K562 (cell line): ENCODE measurements at regions not wholly inside any gene's neighbourhood (a gene's known extent, or its start where the extent isn't known, plus 50 kb on each side); places are given as distances from the start of the nearest gene placed in this dataset.

ENCODE experiments used
- ATAC-seq: fragments of 200-7000 bp; cut with Tn5 transposase; 3 replicates; pipeline ENCODE4 v1.9.1; 2020; ENCODE audit warnings: moderate library complexity
- BruUV-seq: library from RNA; stranded (reverse); fragments of 400-500 nt; replicated peaks from 2 replicates; lab custom pipeline; 2021; lab: Mats Ljungman, UMichigan
- CTCF ChIA-PET: fragments of 300-600 bp; formaldehyde crosslinking; extraction: SDS; loops from one replicate; lab custom pipeline; 2021; ENCODE audit warnings: low intra/inter-chr PET ratio; lab: Yijun Ruan, JAX
- POLR2A ChIA-PET: fragments of 300-600, 350-650 bp; sonication (Branson Sonifier 250); formaldehyde crosslinking; extraction: SDS; loops from one replicate; lab custom pipeline; 2021; ENCODE audit warnings: antibody characterized with exemption, inconsistent platforms; lab: Yijun Ruan, JAX
- DNase-seq, 4 experiments: peaks; one replicate each; pipeline versions ENCODE4 v3.0.0 to v3.0.0-alpha.2; 2011 to 2018; ENCODE audit warnings: low spot score in 3 of 4, mixed read lengths in 3 of 4; ENCODE audit errors: extremely low read depth in 1 of 4
- FAIRE-seq: peaks from 2 replicates; lab custom pipeline; 2011; peaks lifted over from hg19 to GRCh38; lab: Jason Lieb, UNC
- H2AFZ ChIP-seq: 2 replicates; pipeline ENCODE4 v1.6.0; 2011; ENCODE audit warnings: low read depth, low read length, control low read depth, inconsistent platforms
- H3K27ac ChIP-seq: fragments of 200-600 bp; 3 replicates; pipeline ENCODE4 v1.8.0; 2011; ENCODE audit warnings: low read depth, mild to moderate bottlenecking, control low read depth, inconsistent platforms, low read length, moderate library complexity, mixed read lengths; ENCODE audit errors: extremely low read depth
- H3K27me3 ChIP-seq, 2 experiments: fragments of 300-600 bp in 1 of 2; 2 replicates in 1 of 2; 3 replicates in 1 of 2; pipeline versions ENCODE4 v1.6.0 to v1.8.0; 2011; ENCODE audit warnings: inconsistent platforms in 2 of 2, low read length in 2 of 2, mild to moderate bottlenecking in 1 of 2, mixed read lengths in 1 of 2, moderate library complexity in 1 of 2; ENCODE audit not compliant: control insufficient read depth in 2 of 2, insufficient read depth in 2 of 2
- H3K36me3 ChIP-seq: fragments of 300-600 bp; 3 replicates; pipeline ENCODE4 v1.8.0; 2011; ENCODE audit warnings: mild to moderate bottlenecking, low read length, inconsistent platforms; ENCODE audit not compliant: control insufficient read depth, insufficient read depth
- H3K4me1 ChIP-seq, 2 experiments: fragments of 200-600 bp in 1 of 2; replicated peaks in 1 of 2; 2 replicates in 1 of 2; 3 replicates in 1 of 2; pipeline versions ENCODE4 v1.5.1 to v1.8.0; 2011; ENCODE audit warnings: inconsistent platforms in 2 of 2, low read length in 2 of 2, mild to moderate bottlenecking in 1 of 2, mixed read lengths in 1 of 2, moderate library complexity in 1 of 2; ENCODE audit not compliant: control insufficient read depth in 2 of 2, insufficient read depth in 2 of 2
- H3K4me2 ChIP-seq: 2 replicates; pipeline ENCODE4 v1.6.1; 2011; ENCODE audit warnings: low read length, control low read depth, inconsistent platforms, mixed read lengths; ENCODE audit not compliant: insufficient read depth
- H3K4me3 ChIP-seq: fragments of 200-600 bp; sonication (generic), shearing (Covaris generic); 2 replicates; pipeline ENCODE4 v1.5.1; 2016; ENCODE audit warnings: control low read depth, inconsistent platforms
- H3K79me2 ChIP-seq: fragments of 200-600 bp; 3 replicates; pipeline ENCODE4 v1.8.0; 2011; ENCODE audit warnings: low read length, inconsistent platforms; ENCODE audit not compliant: control insufficient read depth, insufficient read depth
- H3K9ac ChIP-seq, 2 experiments: 2 replicates each; pipeline versions ENCODE4 v1.6.0 to v1.6.1; 2011; ENCODE audit warnings: low read depth in 2 of 2, low read length in 2 of 2, control low read depth in 1 of 2, inconsistent platforms in 1 of 2, mild to moderate bottlenecking in 1 of 2, mixed read lengths in 1 of 2; ENCODE audit not compliant: insufficient read depth in 1 of 2
- H3K9me1 ChIP-seq: one replicate; pipeline ENCODE4 v1.6.0; 2011; ENCODE audit warnings: inconsistent platforms, mild to moderate bottlenecking, low read length, moderate library complexity; ENCODE audit not compliant: control insufficient read depth, insufficient read depth
- H3K9me3 ChIP-seq: replicated peaks from 2 replicates; pipeline ENCODE4 v1.5.1; 2011; ENCODE audit warnings: low read depth, low read length, inconsistent platforms; ENCODE audit not compliant: control insufficient read depth, insufficient read depth
- H4K20me1 ChIP-seq: replicated peaks from 2 replicates; pipeline ENCODE4 v1.6.1; 2011; ENCODE audit warnings: low read length, inconsistent platforms, mixed read lengths; ENCODE audit not compliant: control insufficient read depth, insufficient read depth
- BCL6 ChIP-seq: fragments of 250-450 bp; sonication (Bioruptor Pico); IDR thresholded peaks from 2 replicates; pipeline ENCODE4 v1.4.0; 2020
- BDP1 ChIP-seq: IDR thresholded peaks from 3 replicates; pipeline ENCODE4 v1.6.1; 2011; ENCODE audit not compliant: insufficient read length, insufficient read depth
- CGGBP1 ChIP-seq: fragments of 250-450 bp; sonication (Bioruptor Pico); IDR thresholded peaks from 2 replicates; pipeline ENCODE4 v1.9.0; 2021; ENCODE audit warnings: mild to moderate bottlenecking
- CTBP1 ChIP-seq: fragments of 450-650 bp; IDR thresholded peaks from 2 replicates; pipeline ENCODE4 v1.6.1; 2016; ENCODE audit warnings: borderline replicate concordance
- EZH2 ChIP-seq: IDR thresholded peaks from 2 replicates; pipeline ENCODE4 v1.6.1; 2012; ENCODE audit warnings: low read depth, mild to moderate bottlenecking, inconsistent platforms, low read length, borderline replicate concordance
- SMAD3 ChIP-seq: fragments of 450-650 bp; formaldehyde crosslinking; conservative IDR thresholded peaks from 2 replicates; pipeline ENCODE4 v1.4.0; 2020; ENCODE audit warnings: mild to moderate bottlenecking
- ZFPM2 ChIP-seq: fragments of 250-450 bp; sonication (Bioruptor Pico); IDR thresholded peaks from 2 replicates; pipeline ENCODE4 v1.5.1; 2022; ENCODE audit warnings: mild to moderate bottlenecking
- ZNF263 ChIP-seq: sonication (generic); formaldehyde crosslinking; IDR thresholded peaks from 2 replicates; pipeline ENCODE4 v1.8.0; 2022; ENCODE audit warnings: mild to moderate bottlenecking, missing genetic modification reagents, borderline replicate concordance
- ZSCAN29 ChIP-seq: fragments of 450-650 bp; IDR thresholded peaks from 2 replicates; pipeline ENCODE4 v1.6.1; 2017
- WGBS: fragments of 100-300 bp; shearing (Covaris generic); methylation state at CpG from one replicate; pipeline ENCODE4 v1.1.6; 2016; ENCODE audit warnings: low coverage, mixed read lengths; ENCODE audit not compliant: insufficient coverage; ENCODE audit errors: missing lambda C conversion rate; 5-methylcytosine and 5-hydroxymethylcytosine counted together
- in situ Hi-C: fragments of 300-500 bp; cut with MboI; formaldehyde crosslinking; loops from 4 replicates; pipeline ENCODE4 v1.15.0; 2018; ENCODE audit warnings: inconsistent platforms, mixed read lengths
- intact Hi-C: fragments of 100-400 bp; cut with micrococcal nuclease; formaldehyde crosslinking; loops from 2 replicates; pipeline ENCODE4 v1.14.2; 2022

GRCh38 chr10:77726301-77726700, 88.7 kb upstream of the KCNMA1 start:
- Histone ChIP-seq H3K4me1 (no peaks in the 10 kb centered on the region), H3K4me2 (no peak overlapping the region), H3K36me3 (no peaks in the 10 kb centered on the region), H3K27me3 (peaks cover 9% of the 10 kb centered on the region in 2 experiments), H3K79me2 (no peaks in the 10 kb centered on the region), H3K27ac (no peak overlapping the region), H3K9me1 (no peaks in the 10 kb centered on the region), H3K4me3 (no peak overlapping the region), H3K9ac (no peak overlapping the region), H3K9me3 (no peaks in the 10 kb centered on the region), H2AFZ (no peak overlapping the region), H4K20me1 (no peaks in the 10 kb centered on the region)
- FAIRE-seq (no peak), ATAC-seq (no peak), DNase-seq (no peak)
- no TSS peak for BruUV-seq
- ChIA-PET CTCF (no interaction called here), POLR2A (no interaction called here)
- intact Hi-C loops: no loop called here
- TF ChIP-seq SMAD3 (CRISPR knock-in tag): no peak
- TF ChIP-seq CGGBP1 (CRISPR knock-in tag): no peak
- no peak for TF ChIP-seq CTBP1
- TF ChIP-seq EZH2: no peak
- TF ChIP-seq BDP1: no peak
- no peak for TF ChIP-seq ZNF263 (CRISPR knock-in tag)
- TF ChIP-seq BCL6: no peak
- TF ChIP-seq ZFPM2 (CRISPR knock-in tag): no peak
- TF ChIP-seq ZSCAN29: no peak
- in situ Hi-C loops: no loop called here
- 0% methylated on average over 1 of the region's 1 CpG for WGBS
